GM19372 (cell line): ENCODE measurements at regions not wholly inside any gene's neighbourhood (a gene's known extent, or its start where the extent isn't known, plus 50 kb on each side); places are given as distances from the start of the nearest gene placed in this dataset.

Source experiments
- ATAC-seq: cut with Tn5 transposase; IDR thresholded peaks from one replicate; pipeline ENCODE4 v1.9.1; 2021; ENCODE audit warnings: mild to moderate bottlenecking, low read depth, moderate library complexity; ENCODE audit not compliant: unreplicated experiment

- ATAC-seq, result no peak
Measured at GRCh38 chr4:81621490-81621889, 149.8 kb upstream of the RASGEF1B start.

- no peak for ATAC-seq
Measured at GRCh38 chr4:81620442-81620841, 148.7 kb upstream of the RASGEF1B start.

GRCh38 chr4:81617545-81617944, 145.8 kb upstream of the RASGEF1B start:
- no peak for ATAC-seq

DNA sequence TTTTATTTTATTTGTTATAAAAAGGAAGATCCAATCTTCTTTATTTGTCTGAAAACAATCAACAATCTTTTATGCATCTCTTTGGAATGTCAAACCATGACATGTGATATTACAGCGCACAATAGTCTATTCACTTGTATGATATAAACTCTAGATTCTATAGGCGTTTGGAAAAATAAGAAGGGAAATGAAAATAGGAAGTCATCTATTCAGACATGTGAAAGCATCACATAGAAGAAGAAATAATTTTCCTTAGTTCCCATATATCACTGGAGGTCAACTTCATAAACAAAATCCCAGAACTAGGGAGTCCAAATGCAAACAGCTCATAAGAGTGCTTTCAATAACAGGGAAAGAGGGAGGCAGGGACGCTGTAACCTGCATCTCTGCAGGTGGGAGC, 139.5 kb upstream of the RASGEF1B start:
- ATAC-seq, result no peak

- ATAC-seq, result no peak
Measured at GRCh38 chr4:81609844-81610243, 138.1 kb upstream of the RASGEF1B start.

- ATAC-seq, result no peak
Measured at GRCh38 chr4:81607950-81608349, 136.2 kb upstream of the RASGEF1B start.

DNA sequence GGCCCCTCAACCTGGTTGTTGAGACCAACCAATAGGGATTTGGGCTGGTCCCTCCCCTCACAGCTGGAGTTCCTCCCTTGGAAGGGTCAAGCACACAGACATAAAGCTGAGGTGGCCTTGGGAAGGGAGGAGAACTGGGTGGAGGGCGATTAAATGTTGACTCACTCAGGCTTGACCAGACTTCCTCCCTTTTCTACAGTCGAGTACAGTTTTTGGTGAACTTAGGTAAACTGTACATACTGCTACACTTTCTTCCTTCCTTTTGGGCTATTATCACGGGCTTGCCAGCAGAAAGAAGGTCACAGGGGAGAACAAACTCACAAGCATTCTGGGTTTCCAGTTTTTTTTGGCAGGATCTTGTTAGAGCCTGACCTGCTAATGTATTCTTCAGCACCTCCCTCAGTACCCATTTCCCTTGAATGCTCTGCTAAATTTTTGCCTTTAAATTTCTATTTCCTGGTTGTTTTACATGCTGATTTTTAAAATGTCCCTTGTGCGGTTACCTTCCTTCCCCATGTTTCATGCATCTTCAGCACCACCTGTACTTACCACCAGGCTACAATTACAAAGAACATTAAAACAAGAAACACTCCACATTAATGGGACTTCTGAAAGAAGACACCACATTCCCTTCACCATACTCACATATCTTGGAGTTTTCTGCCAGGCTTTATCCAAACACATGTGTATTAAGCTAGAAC, 135.2 kb upstream of the RASGEF1B start:
- no peak for ATAC-seq

GRCh38 chr4:81606166-81606565, 134.5 kb upstream of the RASGEF1B start:
- ATAC-seq, result no peak

GRCh38 chr4:81605271-81605670, 133.6 kb upstream of the RASGEF1B start:
- no peak for ATAC-seq

- no peak for ATAC-seq
Measured at GRCh38 chr4:81604683-81605218, 133.0 kb upstream of the RASGEF1B start.

GRCh38 chr4:81602854-81603253, 131.1 kb upstream of the RASGEF1B start:
- ATAC-seq, result no peak

DNA sequence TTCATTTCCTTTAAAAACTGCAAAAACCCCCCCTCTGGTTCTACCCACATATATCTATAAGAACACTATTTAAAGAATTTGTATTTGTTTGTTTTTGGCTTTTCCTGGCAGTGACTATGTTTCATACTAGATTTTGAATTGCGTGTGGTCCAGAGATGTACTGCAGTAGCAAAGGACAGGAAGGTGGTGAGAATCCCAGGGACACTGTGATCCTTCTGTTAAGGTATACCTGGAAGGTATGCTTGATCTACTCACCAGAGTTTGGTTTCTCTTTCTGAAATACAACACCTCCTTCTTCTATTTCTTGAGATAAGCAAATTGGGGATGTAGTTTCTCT, 129.6 kb upstream of the RASGEF1B start:
- no peak for ATAC-seq

DNA sequence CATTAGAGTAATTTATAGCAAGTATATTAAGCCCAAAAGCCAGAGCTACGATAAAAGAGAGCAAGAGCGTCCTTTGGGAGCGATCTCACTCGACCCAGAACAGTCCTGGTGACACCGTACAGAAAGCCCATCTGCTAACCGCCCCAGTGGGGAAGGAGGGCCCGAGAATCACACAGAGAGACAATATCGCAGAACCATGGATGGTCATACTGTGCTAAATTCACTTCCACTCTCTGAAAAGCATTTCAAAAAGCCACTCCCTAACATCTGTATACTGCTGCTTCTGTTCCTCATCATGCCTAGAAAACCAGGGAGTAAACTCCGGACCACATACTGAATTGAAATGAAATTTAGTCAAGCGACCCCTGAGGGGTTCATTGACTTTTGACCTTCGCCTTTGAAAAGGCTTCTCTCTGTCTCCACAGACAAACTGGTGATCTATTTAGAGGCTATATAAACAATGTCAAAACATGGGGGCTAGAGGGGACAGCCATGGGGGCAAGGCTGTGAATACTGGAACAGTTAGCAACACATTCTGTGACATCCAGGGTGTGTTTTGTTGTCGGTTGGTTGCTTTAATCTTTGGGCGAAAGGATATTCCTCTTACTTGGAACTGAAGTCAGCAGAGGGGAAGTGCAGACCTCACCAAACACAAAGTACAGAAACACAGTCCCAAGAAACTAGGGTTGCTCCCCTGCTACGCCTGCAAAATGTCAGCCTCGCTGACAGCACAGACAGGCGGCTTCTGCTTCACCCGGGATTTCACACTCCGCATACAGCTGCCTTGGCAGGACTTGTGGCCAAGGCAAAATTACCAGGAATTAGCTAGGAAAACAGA, 129.0 kb upstream of the RASGEF1B start:
- ATAC-seq, result no peak

DNA sequence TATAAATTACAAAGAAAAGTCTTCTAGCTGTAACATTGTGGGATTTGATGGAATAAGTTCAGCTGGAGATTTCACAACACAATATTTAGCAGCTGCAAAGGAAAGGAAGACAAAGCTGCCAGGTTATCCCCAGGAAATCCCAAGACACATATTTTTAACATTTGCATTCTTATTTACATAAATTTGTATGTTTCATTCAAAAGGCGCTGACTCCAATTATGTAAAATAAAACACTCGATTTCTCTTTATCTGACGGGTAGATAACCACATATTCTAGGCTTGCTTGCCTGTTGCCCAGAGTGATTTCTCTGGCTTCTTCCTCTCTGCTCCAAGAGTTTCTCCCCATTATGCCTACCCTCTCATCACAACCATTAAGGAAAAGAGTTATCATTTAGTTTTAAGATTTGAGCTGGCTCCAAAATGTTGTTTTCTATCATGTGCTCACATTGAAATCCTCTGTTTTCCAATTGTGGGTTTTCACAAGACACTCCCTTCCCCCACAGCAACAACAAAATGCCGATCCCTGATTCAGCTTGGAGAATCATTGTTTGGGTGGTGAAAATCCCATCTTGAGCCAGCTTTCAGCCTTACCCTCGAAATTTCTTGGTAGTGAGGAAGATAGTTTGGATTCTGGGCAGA, 128.2 kb upstream of the RASGEF1B start:
- ATAC-seq, result no peak

DNA sequence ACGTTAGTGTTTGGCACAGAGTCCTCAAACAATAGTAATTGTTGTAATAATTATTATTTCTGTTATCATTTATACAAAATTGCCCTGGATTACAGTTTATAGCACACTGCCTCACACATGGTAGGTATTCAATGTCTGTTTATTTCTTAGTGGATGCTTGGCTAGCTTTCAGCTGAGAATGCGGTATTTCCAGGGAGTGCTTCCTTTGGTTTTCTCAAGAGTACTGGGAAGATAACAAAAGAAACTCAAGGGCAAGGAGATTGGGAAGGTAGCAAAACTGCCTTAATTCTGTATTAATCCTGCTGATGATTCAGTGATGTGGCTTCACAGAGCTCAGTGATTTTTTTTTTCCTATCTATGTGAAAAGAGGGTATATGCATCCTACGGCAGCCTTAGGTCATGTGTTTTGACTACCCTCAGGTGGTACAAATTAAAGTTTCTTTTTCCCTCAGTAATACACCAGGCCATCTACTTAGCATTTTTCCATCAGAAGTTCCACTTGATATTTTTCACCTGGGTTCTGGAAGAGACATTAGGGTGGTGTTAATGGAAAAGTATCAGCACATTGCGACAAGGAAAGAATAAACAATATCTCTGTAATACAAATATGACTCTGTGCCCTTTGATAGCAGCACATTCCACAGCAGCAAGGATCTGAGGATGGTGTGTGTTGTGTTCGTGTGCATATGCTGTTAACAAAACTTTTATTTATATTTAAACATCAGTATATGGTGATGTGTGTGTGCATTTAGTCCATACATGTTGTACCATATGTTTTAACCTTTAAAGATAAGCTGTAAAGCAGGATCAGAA, 124.3 kb upstream of the RASGEF1B start:
- ATAC-seq, result no peak

DNA sequence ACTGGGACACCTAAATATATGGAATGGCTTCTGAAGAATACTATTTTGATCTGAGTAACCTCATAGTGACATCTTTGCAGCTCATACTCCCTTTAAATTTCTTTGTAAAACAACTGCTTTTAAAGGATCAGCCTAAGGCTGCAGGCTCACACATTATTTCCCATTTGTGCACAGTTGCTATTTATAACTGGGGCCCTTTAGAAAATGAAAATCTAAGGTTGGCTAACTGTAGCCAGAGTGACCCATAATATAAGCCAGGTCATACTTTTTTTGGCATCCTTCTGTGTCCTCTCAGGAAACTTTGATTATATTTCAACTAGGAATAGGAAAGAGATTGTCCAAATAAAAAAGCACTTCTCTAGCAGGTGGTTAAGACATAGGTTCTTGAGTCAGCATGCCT, 123.6 kb upstream of the RASGEF1B start:
- no peak for ATAC-seq

DNA sequence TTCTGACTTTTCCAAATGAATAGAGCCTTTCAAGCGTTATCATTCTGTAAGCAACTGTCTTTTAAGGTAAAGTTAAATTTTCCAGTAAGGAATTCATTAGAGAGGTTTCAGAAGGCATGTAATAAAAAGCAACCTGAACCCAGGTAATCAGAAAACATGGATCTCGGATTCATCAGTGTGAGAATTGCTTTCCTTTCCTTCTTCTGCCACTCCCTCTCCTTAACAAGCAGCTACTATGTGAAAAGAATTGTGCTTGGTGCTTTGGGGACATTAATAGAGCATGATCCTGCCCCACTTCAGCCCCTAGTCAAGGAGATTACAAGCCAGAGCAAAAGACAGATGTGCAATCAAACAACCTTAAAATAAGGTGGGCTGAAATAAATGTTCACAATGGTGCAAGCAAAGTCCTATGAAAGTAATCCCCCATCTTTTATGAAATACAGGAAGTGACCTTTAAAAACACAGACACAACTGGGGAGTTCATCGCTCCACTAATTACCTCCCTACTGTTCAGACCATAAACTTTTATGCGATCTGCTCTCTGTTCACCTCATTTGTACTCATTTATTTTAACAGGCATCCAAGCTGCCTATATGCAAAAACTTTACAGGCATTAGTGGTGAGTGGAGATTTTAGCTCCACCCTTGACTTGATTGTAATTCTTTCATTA, 122.9 kb upstream of the RASGEF1B start:
- no peak for ATAC-seq

DNA sequence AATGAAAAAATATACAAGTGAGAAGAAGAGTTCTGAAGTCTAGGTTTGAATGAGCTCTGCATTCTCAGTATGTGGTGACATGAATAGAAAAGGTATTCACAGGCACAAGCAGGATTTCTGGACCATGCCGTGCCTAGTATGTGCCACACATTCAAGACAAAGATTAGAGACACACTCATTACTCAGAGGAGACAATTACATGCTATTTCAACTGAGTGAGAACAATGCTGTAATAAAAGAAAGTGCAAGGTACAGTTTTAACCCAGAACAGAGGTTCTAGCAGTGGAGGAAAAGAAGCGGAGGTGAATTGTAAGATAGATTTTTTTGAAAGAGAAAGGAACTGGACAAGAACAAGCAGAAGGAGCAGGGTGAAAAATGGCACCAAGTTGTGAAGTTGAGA, 121.0 kb upstream of the RASGEF1B start:
- no peak for ATAC-seq

DNA sequence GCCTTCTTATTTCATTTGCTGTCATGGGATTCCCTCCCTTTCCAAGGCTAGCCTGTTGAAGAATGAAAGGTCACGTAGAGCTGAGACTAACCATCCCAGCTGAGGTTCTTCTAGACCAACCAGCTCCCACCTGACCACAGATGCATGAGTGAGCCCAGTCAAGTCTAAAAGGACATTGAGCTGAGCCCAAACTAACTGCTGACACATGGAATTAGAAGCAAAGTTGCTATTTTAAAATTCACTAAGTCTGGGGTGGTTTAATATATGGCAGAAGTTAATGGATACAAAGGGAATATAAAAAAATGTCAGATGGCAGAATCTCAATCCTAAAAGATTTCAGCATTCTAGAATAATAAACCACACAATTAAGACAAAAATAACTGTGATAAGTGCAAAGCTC, 118.9 kb upstream of the RASGEF1B start:
- ATAC-seq, result no peak

GRCh38 chr4:81589262-81589661, 117.6 kb upstream of the RASGEF1B start:
- no peak for ATAC-seq
